Stimulated activated CD4-positive, alpha-beta T cell treated with anti-CD3 and anti-CD28 coated beads, Interleukin-12 subunit alpha, Interleukin-12 subunit beta, amount 100 ng/mL, for 24 hours (primary cell): ENCODE measurements at regions not wholly inside any gene's neighbourhood (a gene's known extent, or its start where the extent isn't known, plus 50 kb on each side); places are given as distances from the start of the nearest gene placed in this dataset.
"Not testable (repeated sequence)": the region's sequence is repeated elsewhere in the genome, so short reads cannot be mapped to it uniquely, and the experiment has no call there.

Experiments used
- DNase-seq, 2 experiments: peaks; one replicate each; pipeline ENCODE4 v3.0.0-alpha.2; 2020; ENCODE audit warnings: low read depth in 2 of 2

- no peak for DNase-seq
Measured at GRCh38 chr10:23493711-23494110, 54.8 kb downstream of the OTUD1 start.

GRCh38 chr10:23496727-23497126, 57.9 kb downstream of the OTUD1 start:
- no peak for DNase-seq

GRCh38 chr10:23499372-23500132, 60.7 kb downstream of the OTUD1 start:
- DNase-seq: no peak

- no peak for DNase-seq
Measured at GRCh38 chr10:23505797-23506465, 67.1 kb downstream of the OTUD1 start.

- DNase-seq: no peak
Measured at GRCh38 chr10:23512355-23513058, 73.6 kb downstream of the OTUD1 start.

DNA sequence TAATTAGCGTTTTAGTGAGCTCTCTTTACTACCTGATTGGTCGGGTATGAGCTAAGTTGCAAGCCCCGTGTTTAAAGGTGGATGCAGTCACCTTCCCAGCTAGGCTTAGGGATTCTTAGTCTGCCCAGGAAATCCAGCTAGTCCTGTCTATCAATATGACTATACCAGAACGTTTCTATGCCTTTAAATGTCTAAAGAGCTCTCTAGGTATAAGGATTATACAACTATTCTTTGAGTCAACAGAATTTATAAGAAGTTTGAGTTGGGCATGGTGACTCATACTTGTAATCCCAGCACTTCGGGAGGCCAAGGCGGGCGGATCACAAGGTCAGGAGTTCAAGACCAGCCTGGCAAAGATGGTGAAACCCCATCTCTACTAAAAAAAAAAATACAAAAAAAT, 74.7 kb downstream of the OTUD1 start:
- DNase-seq: not testable (repeated sequence)

DNA sequence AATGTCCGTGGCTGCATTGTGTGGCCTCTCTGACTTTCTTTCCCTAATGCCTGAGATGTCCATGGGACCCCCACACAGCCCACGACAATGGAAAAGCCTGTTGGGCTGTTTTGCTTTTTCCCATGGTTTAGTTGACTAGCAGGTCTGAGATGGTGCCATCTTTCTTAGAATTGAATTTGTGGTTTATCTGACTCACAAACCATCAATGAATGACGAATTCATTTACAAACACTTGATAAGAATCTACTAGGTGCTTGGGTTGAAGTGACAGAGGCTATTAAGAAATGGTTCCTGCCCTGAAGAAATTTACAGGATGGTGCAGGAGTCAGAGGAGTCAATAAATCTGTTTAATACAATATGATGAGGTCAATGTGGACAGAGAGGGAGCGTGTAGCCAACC, 75.4 kb downstream of the OTUD1 start:
- no peak for DNase-seq

GRCh38 chr10:23516530-23516929, 77.7 kb downstream of the OTUD1 start:
- DNase-seq: no peak

- DNase-seq: no peak
Measured at GRCh38 chr10:23517155-23517554, 78.3 kb downstream of the OTUD1 start.

DNA sequence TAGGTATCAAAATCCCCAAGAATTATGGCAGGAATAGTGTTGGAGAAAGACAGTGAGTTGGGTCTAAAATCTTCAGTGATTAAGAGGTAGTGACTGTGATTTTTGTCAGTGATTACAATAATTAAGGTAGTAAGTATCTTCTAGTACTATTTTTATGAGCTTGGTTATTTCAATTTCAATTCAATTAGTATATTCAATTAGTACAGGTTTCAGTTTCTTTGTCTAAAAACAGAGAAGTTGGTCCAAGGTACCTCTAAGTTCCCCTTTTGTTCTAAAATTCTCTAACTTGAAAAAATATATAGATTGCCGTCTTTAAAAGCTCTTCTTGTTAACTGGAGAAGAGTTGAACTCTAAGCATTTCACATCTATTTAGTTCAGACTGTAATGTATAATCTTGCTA, 82.9 kb downstream of the OTUD1 start:
- DNase-seq: no peak

DNA sequence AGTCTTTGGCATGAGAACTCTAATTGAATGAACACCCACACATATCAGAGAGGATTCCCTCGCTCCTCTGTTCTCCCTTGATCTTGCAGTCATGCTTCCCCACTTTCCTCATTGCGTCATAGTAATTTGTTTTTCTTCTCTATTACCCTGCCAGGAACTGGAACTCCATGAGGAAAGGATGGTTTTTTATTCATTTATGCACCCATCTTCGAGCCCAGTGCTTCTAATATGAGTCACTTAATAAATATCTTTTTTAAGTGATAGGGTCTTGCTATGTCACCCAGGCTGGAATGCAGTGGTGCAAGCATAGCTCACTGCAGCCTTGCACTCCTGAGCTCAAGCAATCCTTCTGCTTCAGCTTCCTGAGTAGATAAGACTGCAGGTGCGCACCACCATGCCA, 83.5 kb downstream of the OTUD1 start:
- no peak for DNase-seq

- no peak for DNase-seq
Measured at GRCh38 chr10:23523251-23523650, 84.4 kb downstream of the OTUD1 start.

DNA sequence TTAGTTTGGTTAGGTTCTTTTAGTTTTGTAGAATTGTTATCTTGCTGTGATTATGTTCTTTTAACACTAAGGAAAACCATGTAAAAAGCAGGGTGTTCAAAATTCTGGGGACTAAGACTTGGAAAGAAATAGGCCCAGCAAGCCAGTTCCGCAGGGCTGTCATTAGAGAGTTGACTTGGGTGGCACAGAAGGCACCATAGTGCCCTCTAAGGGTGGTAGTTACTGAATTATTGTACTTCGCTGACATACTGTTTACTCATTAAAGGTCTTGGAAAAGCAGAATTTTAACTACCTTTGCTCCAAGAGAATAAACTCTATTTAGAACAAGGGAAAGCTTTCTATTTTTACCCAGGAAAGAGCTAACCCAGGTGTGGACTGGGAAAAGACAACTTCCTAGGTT, 86.5 kb downstream of the OTUD1 start:
- DNase-seq: no peak

GRCh38 chr10:23528419-23528818, 89.5 kb downstream of the OTUD1 start:
- no peak for DNase-seq

- no peak for DNase-seq
Measured at GRCh38 chr10:23529625-23530024, 90.8 kb downstream of the OTUD1 start.

- DNase-seq: no peak
Measured at GRCh38 chr10:23530079-23530478, 91.2 kb downstream of the OTUD1 start.

- DNase-seq: no peak
Measured at GRCh38 chr10:23533212-23533611, 94.3 kb downstream of the OTUD1 start.

DNA sequence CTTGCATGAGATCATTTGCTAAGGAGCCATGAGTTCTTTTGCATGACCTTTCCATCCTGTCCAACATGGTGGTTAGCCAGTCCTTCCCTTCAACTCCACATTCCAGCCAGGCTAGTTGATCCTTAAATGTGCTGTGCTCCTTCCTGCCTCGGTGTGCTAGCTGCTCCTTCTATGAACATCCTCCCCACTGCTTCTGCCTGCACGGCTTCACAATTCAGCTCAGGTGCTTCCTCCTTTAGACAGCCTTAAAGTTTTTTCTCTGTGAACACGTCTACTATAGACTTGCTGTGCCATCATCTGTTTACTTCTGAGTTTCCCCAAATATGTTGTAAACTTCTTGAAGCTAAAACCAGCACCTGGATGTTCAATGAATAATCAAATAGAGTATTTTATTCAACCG, 95.5 kb downstream of the OTUD1 start:
- DNase-seq: no peak

DNA sequence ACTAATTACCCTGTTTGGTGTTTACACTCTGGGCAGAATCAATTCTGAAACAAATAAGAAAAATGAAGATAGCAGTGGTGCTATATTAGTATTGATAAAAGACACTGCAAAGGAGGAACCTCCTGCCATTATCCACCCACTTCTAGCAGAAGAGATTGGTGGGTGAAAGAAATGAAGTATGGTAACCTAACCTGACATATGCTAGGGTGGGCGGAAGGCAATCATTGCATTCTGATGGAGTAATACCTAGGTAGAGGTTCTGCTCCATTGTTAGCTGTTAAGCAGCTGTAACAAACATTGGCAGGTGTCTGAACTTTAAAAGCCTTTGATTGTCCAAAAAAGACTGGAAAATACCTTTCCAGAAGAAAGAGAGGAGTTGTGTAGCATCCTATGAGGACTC, 95.9 kb downstream of the OTUD1 start:
- DNase-seq: no peak

- DNase-seq: no peak
Measured at GRCh38 chr10:23535381-23535780, 96.5 kb downstream of the OTUD1 start.

DNA sequence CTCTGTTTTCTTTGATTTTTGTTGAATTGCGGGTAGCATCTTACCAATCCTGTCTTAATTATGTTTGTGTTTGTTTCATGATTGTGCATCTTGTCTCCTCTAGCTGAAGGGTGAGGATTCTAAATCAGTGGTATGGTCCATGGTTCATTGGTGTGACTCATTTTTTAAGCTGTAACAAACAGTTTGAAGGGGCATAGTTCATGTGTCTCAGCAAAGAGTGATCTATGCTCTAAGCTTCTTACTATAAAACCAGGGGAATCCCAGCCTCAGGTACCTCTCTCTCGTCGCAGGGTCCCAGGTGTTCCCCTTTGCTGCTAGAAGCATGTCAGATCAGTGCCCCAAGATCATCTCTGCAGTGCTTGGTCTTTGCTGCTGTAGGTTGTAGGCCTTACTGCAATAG, 100.1 kb downstream of the OTUD1 start:
- no peak for DNase-seq

DNA sequence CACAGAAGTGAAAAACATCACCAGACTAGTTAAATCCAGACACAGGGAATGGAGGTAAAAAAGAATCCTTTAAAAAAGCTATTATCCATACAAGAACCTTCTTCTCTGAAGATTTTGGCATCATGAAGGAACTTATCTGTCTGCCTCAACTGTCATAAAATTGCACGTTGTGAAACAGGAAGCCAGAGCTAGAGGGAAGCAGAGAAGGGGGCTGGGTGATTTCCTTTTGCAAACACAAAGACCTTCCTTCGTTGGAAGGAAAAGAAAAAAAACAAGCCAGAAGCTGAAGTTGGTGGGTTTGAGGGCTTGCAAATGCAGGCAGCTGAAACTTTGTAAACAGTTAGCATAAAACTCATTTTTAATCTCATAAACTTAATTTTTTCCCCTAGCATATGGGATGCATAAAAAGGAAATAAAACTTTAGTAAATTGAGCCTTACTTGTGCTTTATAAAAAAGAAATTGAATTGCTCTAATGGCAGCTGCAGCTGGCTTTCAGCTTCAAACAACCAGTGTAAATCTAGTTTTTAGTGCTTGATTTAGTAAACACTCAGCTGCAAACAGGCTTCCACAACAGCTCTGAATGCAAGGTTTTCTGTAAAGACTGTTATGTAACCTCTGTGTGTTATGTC, 101.6 kb downstream of the OTUD1 start:
- DNase-seq: no peak
